DOHH2 (cell line): ENCODE measurements at regions not wholly inside any gene's neighbourhood (a gene's known extent, or its start where the extent isn't known, plus 50 kb on each side); places are given as distances from the start of the nearest gene placed in this dataset.

ENCODE experiments used
- H3F3A ChIP-seq: fragments of 200-600 bp; sonication (generic), shearing (Covaris generic); 2 replicates; pipeline ENCODE4 v1.6.0; 2016; ENCODE audit warnings: antibody characterized with exemption, mild to moderate bottlenecking; ENCODE audit not compliant: control insufficient read depth, insufficient read depth
- H3K27ac ChIP-seq: fragments of 200-600 bp; sonication (generic); 2 replicates; pipeline ENCODE4 v1.5.1; 2014; ENCODE audit warnings: low read depth, mild to moderate bottlenecking, low read length, moderate library complexity
- H3K27me3 ChIP-seq: fragments of 200-600 bp; sonication (generic); 2 replicates; pipeline ENCODE4 v1.6.1; 2014; ENCODE audit warnings: mild to moderate bottlenecking, low read length, mixed read lengths; ENCODE audit not compliant: control insufficient read depth
- H3K36me3 ChIP-seq: fragments of 200-600 bp; sonication (generic); 2 replicates; pipeline ENCODE4 v1.6.1; 2014; ENCODE audit warnings: mild to moderate bottlenecking, low read length, moderate library complexity, mixed read lengths; ENCODE audit not compliant: control insufficient read depth
- H3K4me1 ChIP-seq: fragments of 200-600 bp; sonication (generic); 2 replicates; pipeline ENCODE4 v1.6.1; 2014; ENCODE audit warnings: mild to moderate bottlenecking, low read length, mixed read lengths; ENCODE audit not compliant: control insufficient read depth
- H3K4me2 ChIP-seq: fragments of 200-600 bp; sonication (generic); 2 replicates; pipeline ENCODE4 v1.6.0; 2014; ENCODE audit warnings: mild to moderate bottlenecking, low read length, moderate library complexity
- H3K4me3 ChIP-seq: fragments of 200-600 bp; sonication (generic); 2 replicates; pipeline ENCODE4 v1.5.1; 2014; ENCODE audit warnings: mild to moderate bottlenecking, low read length, mixed read lengths
- H3K79me2 ChIP-seq: fragments of 200-600 bp; sonication (generic); 2 replicates; pipeline ENCODE4 v1.6.1; 2014; ENCODE audit warnings: mild to moderate bottlenecking, low read length, mixed read lengths; ENCODE audit not compliant: control insufficient read depth
- H3K9me2 ChIP-seq: fragments of 200-600 bp; sonication (generic); replicated peaks from 2 replicates; pipeline ENCODE4 v1.6.1; 2014; ENCODE audit warnings: mild to moderate bottlenecking, low read length, mixed read lengths; ENCODE audit not compliant: control insufficient read depth
- H3K9me3 ChIP-seq: fragments of 200-600 bp; sonication (generic); 2 replicates; pipeline ENCODE4 v1.6.1; 2014; ENCODE audit warnings: antibody characterized with exemption, low read length, mixed read lengths; ENCODE audit not compliant: control insufficient read depth, insufficient read depth
- H4K20me1 ChIP-seq: fragments of 200-600 bp; sonication (generic); 2 replicates; pipeline ENCODE4 v1.6.0; 2014; ENCODE audit warnings: low read depth, mild to moderate bottlenecking, antibody characterized with exemption, low read length, moderate library complexity; ENCODE audit not compliant: control insufficient read depth, insufficient read depth
- EZH2phosphoT487 ChIP-seq: fragments of 200-600 bp; sonication (generic); IDR thresholded peaks from 2 replicates; pipeline ENCODE4 v1.6.1; 2017; ENCODE audit warnings: borderline replicate concordance, mild to moderate bottlenecking, antibody characterized with exemption, low read length, moderate library complexity, mixed read lengths
- TF ChIP-seq, protein P1 (sequence below): fragments of 200-600 bp; sonication (generic); IDR thresholded peaks from one replicate; pipeline ENCODE4 v1.5.1; 2014; ENCODE audit warnings: antibody characterized with exemption, mild to moderate bottlenecking, low read depth, low read length; ENCODE audit not compliant: poor library complexity, severe bottlenecking

GRCh38 chr11:95372097-95372656 is 141.2 kb upstream of the SESN3 start:
- H4K20me1 ChIP-seq: no peaks in the 10 kb centered on the region
- TF ChIP-seq, protein P1, sequence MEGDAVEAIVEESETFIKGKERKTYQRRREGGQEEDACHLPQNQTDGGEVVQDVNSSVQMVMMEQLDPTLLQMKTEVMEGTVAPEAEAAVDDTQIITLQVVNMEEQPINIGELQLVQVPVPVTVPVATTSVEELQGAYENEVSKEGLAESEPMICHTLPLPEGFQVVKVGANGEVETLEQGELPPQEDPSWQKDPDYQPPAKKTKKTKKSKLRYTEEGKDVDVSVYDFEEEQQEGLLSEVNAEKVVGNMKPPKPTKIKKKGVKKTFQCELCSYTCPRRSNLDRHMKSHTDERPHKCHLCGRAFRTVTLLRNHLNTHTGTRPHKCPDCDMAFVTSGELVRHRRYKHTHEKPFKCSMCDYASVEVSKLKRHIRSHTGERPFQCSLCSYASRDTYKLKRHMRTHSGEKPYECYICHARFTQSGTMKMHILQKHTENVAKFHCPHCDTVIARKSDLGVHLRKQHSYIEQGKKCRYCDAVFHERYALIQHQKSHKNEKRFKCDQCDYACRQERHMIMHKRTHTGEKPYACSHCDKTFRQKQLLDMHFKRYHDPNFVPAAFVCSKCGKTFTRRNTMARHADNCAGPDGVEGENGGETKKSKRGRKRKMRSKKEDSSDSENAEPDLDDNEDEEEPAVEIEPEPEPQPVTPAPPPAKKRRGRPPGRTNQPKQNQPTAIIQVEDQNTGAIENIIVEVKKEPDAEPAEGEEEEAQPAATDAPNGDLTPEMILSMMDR: no peak
- TF ChIP-seq EZH2phosphoT487: no peak
- no peak overlapping the region for H3K27ac ChIP-seq
- no peaks in the 10 kb centered on the region for H3F3A ChIP-seq
- no peaks in the 10 kb centered on the region for H3K9me2 ChIP-seq
- H3K36me3 ChIP-seq: no peaks in the 10 kb centered on the region
- H3K4me3 ChIP-seq: no peak overlapping the region
- no peaks in the 10 kb centered on the region for H3K4me1 ChIP-seq
- H3K9me3 ChIP-seq: no peaks in the 10 kb centered on the region
- H3K79me2 ChIP-seq: no peaks in the 10 kb centered on the region
- H3K27me3 ChIP-seq: no peaks in the 10 kb centered on the region
- no peak overlapping the region for H3K4me2 ChIP-seq

- no peaks in the 10 kb centered on the region for H3K36me3 ChIP-seq
- no peak for TF ChIP-seq EZH2phosphoT487
- TF ChIP-seq, protein P1: no peak
- no peaks in the 10 kb centered on the region for H3K4me1 ChIP-seq
- no peaks in the 10 kb centered on the region for H3K79me2 ChIP-seq
- no peaks in the 10 kb centered on the region for H4K20me1 ChIP-seq
- H3K9me2 ChIP-seq: no peaks in the 10 kb centered on the region
- no peak overlapping the region for H3K4me3 ChIP-seq
- H3K9me3 ChIP-seq: no peaks in the 10 kb centered on the region
- no peaks in the 10 kb centered on the region for H3F3A ChIP-seq
- no peak overlapping the region for H3K27ac ChIP-seq
- no peak overlapping the region for H3K4me2 ChIP-seq
- no peaks in the 10 kb centered on the region for H3K27me3 ChIP-seq
Observed at GRCh38 chr11:95371153-95371552, 140.2 kb upstream of the SESN3 start.

DNA sequence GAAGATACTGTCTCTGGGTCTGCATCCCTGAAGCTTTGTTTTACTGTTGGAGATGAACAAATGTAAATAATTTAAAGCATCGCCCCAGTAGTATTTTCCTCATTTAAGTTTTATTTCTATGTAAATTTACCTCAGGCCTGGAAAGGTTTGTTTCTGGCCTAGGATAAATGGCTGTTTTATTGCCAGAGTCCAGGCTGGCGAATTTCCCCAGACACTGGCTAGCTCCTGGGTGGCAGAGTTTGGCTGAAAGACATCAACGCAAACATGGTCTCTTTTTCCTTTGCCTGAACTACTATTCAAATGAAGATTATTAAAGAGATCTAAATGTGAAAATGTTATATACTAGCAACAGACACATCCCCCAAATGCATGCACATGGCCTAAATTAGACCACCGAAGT is 136.7 kb upstream of the SESN3 start:
- Histone ChIP-seq H3K36me3 (no peaks in the 10 kb centered on the region), H3K79me2 (no peaks in the 10 kb centered on the region), H3K4me2 (no peak overlapping the region), H3K9me3 (no peaks in the 10 kb centered on the region), H3K27ac (no peak overlapping the region), H3K9me2 (no peaks in the 10 kb centered on the region), H4K20me1 (no peaks in the 10 kb centered on the region), H3K4me3 (no peak overlapping the region), H3K4me1 (peaks cover 7% of the 10 kb centered on the region), H3F3A (no peaks in the 10 kb centered on the region), H3K27me3 (no peaks in the 10 kb centered on the region)
- TF ChIP-seq, protein P1: no peak
- TF ChIP-seq EZH2phosphoT487: no peak
